ENCODE measurements at regions not wholly inside any gene's neighbourhood (a gene's known extent, or its start where the extent isn't known, plus 50 kb on each side); places are given as distances from the start of the nearest gene placed in this dataset.
"Not testable (repeated sequence)": the region's sequence is repeated elsewhere in the genome, so short reads cannot be mapped to it uniquely, and the experiment has no call there.

DNA sequence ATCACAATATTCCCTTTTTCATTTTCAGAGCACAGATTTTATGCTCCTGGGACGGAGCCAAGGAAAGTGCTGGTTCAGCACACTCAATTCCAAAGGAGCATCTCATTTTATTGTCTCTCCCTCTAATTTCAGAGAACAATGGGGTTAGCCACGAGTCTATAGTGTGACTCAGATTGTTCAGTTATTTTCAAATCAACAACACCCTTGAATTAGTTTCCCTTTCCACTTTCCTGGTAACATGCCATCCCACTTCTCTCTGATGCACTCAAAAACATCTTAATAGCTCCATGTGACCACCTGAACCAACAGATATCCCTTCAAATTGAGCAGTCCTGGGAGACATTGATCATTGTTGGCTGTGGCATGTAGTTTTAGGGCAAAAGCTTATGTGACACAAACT lies 389.7 kb upstream of the MDFIC2 start:
- CTCF ChIA-PET = no interaction called here
- POLR2A ChIA-PET (ENCODE audit: low non-redundant PET) = no interaction called here
- DNase-seq (ENCODE audit: low spot score) = no peak
- H3K27ac ChIP-seq = no peak overlapping the region
- TF ChIP-seq, protein P1, sequence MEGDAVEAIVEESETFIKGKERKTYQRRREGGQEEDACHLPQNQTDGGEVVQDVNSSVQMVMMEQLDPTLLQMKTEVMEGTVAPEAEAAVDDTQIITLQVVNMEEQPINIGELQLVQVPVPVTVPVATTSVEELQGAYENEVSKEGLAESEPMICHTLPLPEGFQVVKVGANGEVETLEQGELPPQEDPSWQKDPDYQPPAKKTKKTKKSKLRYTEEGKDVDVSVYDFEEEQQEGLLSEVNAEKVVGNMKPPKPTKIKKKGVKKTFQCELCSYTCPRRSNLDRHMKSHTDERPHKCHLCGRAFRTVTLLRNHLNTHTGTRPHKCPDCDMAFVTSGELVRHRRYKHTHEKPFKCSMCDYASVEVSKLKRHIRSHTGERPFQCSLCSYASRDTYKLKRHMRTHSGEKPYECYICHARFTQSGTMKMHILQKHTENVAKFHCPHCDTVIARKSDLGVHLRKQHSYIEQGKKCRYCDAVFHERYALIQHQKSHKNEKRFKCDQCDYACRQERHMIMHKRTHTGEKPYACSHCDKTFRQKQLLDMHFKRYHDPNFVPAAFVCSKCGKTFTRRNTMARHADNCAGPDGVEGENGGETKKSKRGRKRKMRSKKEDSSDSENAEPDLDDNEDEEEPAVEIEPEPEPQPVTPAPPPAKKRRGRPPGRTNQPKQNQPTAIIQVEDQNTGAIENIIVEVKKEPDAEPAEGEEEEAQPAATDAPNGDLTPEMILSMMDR (conservative IDR thresholded peaks at IDR 0.05; ENCODE audit: low read depth) = no peak

DNA sequence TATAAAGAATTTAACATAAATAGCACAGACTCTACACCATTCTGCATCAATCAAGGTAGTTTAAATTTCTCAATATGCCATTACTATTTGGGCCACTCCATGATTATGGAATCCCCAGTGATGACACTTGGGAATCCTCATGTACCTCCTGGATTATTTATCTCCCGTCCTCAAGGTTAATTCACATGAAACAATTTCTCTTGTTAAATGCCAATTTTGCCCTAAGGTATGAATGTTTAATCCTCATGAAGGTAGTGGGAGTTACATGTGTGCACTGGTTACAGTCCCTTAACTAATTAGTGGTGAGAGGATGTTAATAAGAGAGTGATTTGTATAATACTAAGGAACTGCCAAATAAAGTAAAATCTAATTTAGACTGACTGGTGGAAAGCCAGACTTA lies 372.3 kb upstream of the MDFIC2 start:
- DNase-seq (ENCODE audit: low spot score) = no peak
- TF ChIP-seq, protein P1 (conservative IDR thresholded peaks at IDR 0.05; ENCODE audit: low read depth) = no peak
- no peak overlapping the region for H3K27ac ChIP-seq
- POLR2A ChIA-PET (ENCODE audit: low non-redundant PET) = no interaction called here
- CTCF ChIA-PET = no interaction called here

DNA sequence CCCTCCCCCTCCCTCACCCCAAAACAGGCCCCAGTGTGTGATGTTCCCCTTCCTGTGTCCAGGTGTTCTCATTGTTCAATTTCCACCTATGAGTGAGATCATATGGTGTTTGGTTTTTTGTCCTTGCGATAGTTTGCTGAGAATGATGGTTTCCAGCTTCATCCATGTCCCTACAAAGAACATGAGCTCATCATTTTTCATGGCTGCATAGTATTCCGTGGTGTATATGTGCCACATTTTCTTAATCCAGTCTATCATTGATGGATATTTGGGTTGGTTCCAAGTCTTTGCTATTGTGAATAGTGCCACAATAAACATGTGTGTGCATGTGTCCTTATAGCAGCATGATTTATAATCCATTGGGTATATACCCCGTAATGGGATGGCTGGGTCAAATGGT lies 363.4 kb upstream of the MDFIC2 start:
- H3K27ac ChIP-seq; CTCF ChIA-PET; DNase-seq (ENCODE audit: low spot score); POLR2A ChIA-PET (ENCODE audit: low non-redundant PET): not testable (repeated sequence)

DNA sequence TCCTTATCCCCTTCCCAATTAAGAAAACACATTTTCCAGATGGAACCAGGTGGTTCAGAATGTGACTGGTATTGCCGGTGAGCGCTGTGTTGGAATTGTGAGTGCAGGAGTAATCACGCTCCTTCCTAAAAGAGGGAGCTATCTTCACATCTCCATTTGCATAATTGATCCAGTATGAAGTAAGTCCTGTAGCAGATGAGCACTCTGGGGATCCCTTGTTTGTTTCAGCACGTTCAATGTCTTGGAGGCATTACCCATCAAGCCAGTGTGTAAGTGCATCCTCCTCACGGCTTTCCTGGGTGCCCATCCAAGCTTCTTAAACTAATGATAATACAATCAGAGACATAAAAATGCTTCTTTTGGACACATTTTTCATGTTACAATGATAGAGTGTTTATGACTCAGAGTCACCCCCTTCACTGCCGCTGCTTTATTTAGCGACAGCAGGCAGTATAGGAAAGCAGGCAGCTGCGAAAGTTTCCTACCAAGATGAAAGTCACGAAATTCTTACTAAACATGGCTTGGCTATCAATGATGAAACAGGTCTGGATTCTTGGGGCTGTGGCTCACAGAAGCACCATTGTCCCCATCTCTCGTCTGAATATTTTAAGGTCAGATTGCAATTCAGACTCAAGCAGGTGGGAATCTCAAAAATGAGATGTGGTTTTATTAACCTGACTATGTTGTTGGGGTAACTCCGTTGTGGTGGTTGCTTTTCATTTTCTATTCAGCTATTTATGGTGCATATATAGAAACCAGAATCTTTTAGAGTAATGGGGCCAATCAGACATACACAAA lies 346.3 kb upstream of the MDFIC2 start:
- no peak for DNase-seq (ENCODE audit: low spot score)
- H3K27ac ChIP-seq = no peak overlapping the region
- CTCF ChIA-PET = no interaction called here
- TF ChIP-seq, protein P1 (conservative IDR thresholded peaks at IDR 0.05; ENCODE audit: low read depth) = no peak
- POLR2A ChIA-PET (ENCODE audit: low non-redundant PET) = no interaction called here

DNA sequence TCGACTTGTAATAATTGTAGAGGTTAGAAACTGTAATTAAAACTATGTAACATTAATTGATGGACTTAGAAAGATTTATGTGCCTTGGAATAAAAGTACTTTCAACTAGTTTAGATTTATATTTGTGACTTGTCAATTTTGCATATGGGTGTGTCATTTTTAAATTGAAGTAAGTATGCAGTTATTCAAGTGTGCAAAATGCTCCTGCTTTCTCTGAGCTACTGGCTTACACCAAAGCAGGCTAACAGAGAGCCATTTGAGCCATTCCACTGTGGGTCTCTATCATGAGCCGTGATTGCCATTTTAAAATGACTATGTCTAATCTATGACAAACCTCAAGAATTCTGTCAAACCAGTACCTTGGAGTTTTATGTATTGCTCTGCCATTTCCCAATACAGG lies 345.0 kb upstream of the MDFIC2 start:
- DNase-seq (ENCODE audit: low spot score) = no peak
- ChIA-PET CTCF (interaction anchor here (0.5 to 0.8 kb wide), 2 partner anchors 39 to 452 kb away, joined by 3 to 4 read pairs; no protein-coding TSS in a partner anchor), POLR2A (ENCODE audit: low non-redundant PET) (no interaction called here)
- TF ChIP-seq, protein P1 (conservative IDR thresholded peaks at IDR 0.05; ENCODE audit: low read depth) = no peak
- no peak overlapping the region for H3K27ac ChIP-seq

DNA sequence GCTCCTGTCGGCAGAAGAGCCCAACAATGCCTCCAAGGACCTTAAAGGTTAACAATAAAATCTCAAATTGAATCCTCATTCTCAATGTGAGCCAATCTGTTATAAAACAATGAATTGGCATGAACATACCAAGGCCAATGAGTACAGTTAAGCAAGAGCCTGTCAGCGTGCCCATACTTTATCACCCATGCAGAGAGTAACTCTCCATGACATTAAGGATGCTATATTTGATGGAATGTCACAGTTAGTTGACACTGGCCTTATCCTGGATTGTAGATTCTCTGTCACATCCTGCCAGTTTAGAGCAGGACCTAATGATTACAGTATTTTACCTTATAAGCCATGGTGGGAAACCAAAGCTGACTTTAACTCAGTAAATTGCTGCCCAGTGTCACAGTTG lies 335.4 kb upstream of the MDFIC2 start:
- CTCF ChIA-PET = no interaction called here
- POLR2A ChIA-PET (ENCODE audit: low non-redundant PET) = no interaction called here
- H3K27ac ChIP-seq = no peak overlapping the region
- TF ChIP-seq, protein P1 (conservative IDR thresholded peaks at IDR 0.05; ENCODE audit: low read depth) = no peak
- DNase-seq (ENCODE audit: low spot score) = no peak

DNA sequence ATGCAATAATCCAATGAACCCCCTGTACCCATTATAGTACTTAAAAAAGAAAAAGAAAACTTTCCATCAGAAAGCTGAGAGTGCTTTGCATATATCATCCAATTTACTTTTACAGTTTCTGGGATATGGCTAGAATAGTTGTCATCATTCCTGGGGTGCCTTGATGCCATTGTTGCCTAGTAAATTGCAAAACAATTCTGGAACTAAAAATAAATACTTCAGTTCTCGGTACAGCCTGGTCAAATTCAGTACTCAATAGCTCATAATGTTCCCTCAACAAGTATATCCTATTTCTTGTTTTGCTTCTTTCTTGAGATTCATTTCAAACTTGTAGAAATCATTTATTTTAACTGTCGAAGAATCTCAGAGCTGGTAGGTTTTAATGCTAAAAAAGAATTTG lies 334.7 kb upstream of the MDFIC2 start:
- CTCF ChIA-PET = interaction anchor here (0.6 kb wide), 1 partner anchor 61 kb away, joined by 3 read pairs; no protein-coding TSS in a partner anchor
- POLR2A ChIA-PET (ENCODE audit: low non-redundant PET) = no interaction called here
- DNase-seq (ENCODE audit: low spot score) = no peak
- no peak overlapping the region for H3K27ac ChIP-seq
- TF ChIP-seq, protein P1 (conservative IDR thresholded peaks at IDR 0.05; ENCODE audit: low read depth) = no peak

Data from RWPE1 (cell line).